Upper lobe of left lung (tissue), 6 donors: ENCODE measurements at regions not wholly inside any gene's neighbourhood (a gene's known extent, or its start where the extent isn't known, plus 50 kb on each side); places are given as distances from the start of the nearest gene placed in this dataset.

Experiments
- ATAC-seq, 2 donors: fragments of 200-7000 bp; cut with Tn5 transposase; one replicate each; pipeline ENCODE4 v1.9.1; 2022; ENCODE audit warnings: mild to moderate bottlenecking in 2 of 2, moderate library complexity in 2 of 2; ENCODE audit not compliant: low FRiP score in 2 of 2
- DNase-seq, 2 donors: peaks; one replicate each; pipeline ENCODE4 v3.0.0-alpha.2; 2019 to 2020
- H3K27ac ChIP-seq, 4 donors: fragments of 200-600 bp; sonication (generic); one replicate each; pipeline ENCODE4 v1.5.1; 2016 to 2019
- H3K27me3 ChIP-seq, 4 donors: fragments of 200-600 bp; sonication (generic); one replicate each; pipeline ENCODE4 v1.5.1; 2017 to 2019
- H3K36me3 ChIP-seq, 4 donors: fragments of 200-600 bp; sonication (generic); one replicate each; pipeline ENCODE4 v1.5.1; 2016 to 2019
- H3K4me1 ChIP-seq, 4 donors: fragments of 200-600 bp; sonication (generic); one replicate each; pipeline ENCODE4 v1.5.1; 2018 to 2019
- H3K4me3 ChIP-seq, 4 donors: fragments of 200-600 bp; sonication (generic); one replicate each; pipeline ENCODE4 v1.5.1; 2017 to 2019; ENCODE audit warnings: mild to moderate bottlenecking in 2 of 4, moderate library complexity in 1 of 4
- H3K9me3 ChIP-seq, 4 donors: fragments of 200-600 bp; sonication (generic); one replicate each; pipeline ENCODE4 v1.5.1; 2018 to 2019
- CTCF ChIP-seq, 6 experiments: fragments of 450-650 bp in 4 of 6; fragments of 200-600 bp in 2 of 6; sonication (generic) in 2 of 6; IDR thresholded peaks; one replicate each; pipeline ENCODE4 v1.5.1; 2016 to 2019; ENCODE audit warnings: antibody characterized with exemption in 6 of 6
- EP300 ChIP-seq, 4 donors: sonication (generic); formaldehyde crosslinking; IDR thresholded peaks; one replicate each; pipeline ENCODE4 v1.5.1; 2017; ENCODE audit warnings: antibody characterized with exemption in 4 of 4, control low read depth in 2 of 4
- POLR2A ChIP-seq, 4 donors: fragments of 450-650 bp; IDR thresholded peaks; one replicate each; pipeline ENCODE4 v1.5.1; 2016 to 2017; ENCODE audit warnings: antibody characterized with exemption in 4 of 4, mild to moderate bottlenecking in 2 of 4
- POLR2AphosphoS5 ChIP-seq, 2 donors: sonication (generic); formaldehyde crosslinking; IDR thresholded peaks; one replicate each; pipeline ENCODE4 v1.5.1; 2017; ENCODE audit warnings: antibody characterized with exemption in 2 of 2
- whole genome bisulfite sequencing, 2 donors: methylation state at CpG; one replicate each; pipeline ENCODE4 v1.1.5; 2017 to 2018; 5-methylcytosine and 5-hydroxymethylcytosine counted together
- donor health status: DM: no; HTN: no; CAD: no; lungs with moderate emphysema.
- donor health status: DM: no; HTN: yes; CAD: no; lungs with severe emphysema.

DNA sequence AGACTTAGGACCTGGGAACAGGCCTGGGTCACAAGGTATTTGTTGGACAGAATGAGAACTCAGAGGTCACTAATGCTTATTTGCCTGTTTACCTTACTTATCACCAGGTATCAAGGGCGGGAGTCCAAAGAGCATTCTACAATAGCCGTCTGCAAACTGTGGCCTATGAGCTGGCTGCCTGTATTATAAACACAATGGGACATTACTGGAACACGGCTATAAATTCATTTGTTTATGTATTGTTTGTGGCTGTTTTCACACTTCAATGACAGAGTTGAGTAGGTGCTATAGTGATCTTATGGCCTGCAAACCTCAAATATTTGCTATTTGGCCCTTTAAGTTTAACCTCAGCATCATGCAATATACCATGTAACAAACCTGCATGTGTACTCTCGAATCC lies 76.6 kb upstream of the ASTN2 start:
- H3K27ac ChIP-seq = no peak overlapping the region
- H3K27me3 ChIP-seq = no peaks in the 10 kb centered on the region
- peaks cover 0 to 9% (median 3%) of the 10 kb centered on the region in 4 donors for H3K4me1 ChIP-seq
- no peaks in the 10 kb centered on the region for H3K36me3 ChIP-seq
- no peak overlapping the region for H3K4me3 ChIP-seq
- TF ChIP-seq POLR2A (IDR thresholded peaks at IDR 0.05) (no peak), POLR2AphosphoS5 (IDR thresholded peaks at IDR 0.05) (no peak), EP300 (IDR thresholded peaks at IDR 0.05) (no peak), CTCF (IDR thresholded peaks at IDR 0.05) (no peak)
- H3K9me3 ChIP-seq = no peaks in the 10 kb centered on the region
- no peak for ATAC-seq
- no peak for DNase-seq
- WGBS, 2 donors = 52 to 61% methylated on average over 4 of the region's 4 CpGs

- TF ChIP-seq EP300 (IDR thresholded peaks at IDR 0.05) = no peak
- TF ChIP-seq POLR2A (IDR thresholded peaks at IDR 0.05) = no peak
- no peak for TF ChIP-seq POLR2AphosphoS5 (IDR thresholded peaks at IDR 0.05)
- TF ChIP-seq CTCF (IDR thresholded peaks at IDR 0.05) = no peak
- Histone ChIP-seq H3K27ac (no peak overlapping the region), H3K36me3 (no peaks in the 10 kb centered on the region), H3K27me3 (no peaks in the 10 kb centered on the region), H3K4me3 (no peak overlapping the region), H3K4me1 (peaks cover 0 to 9% (median 3%) of the 10 kb centered on the region in 4 donors), H3K9me3 (no peaks in the 10 kb centered on the region)
- DNase-seq (no peak), ATAC-seq (no peak)
These were observed 75.3 kb upstream of the ASTN2 start for GRCh38 chr9:117490199-117490598.

DNA sequence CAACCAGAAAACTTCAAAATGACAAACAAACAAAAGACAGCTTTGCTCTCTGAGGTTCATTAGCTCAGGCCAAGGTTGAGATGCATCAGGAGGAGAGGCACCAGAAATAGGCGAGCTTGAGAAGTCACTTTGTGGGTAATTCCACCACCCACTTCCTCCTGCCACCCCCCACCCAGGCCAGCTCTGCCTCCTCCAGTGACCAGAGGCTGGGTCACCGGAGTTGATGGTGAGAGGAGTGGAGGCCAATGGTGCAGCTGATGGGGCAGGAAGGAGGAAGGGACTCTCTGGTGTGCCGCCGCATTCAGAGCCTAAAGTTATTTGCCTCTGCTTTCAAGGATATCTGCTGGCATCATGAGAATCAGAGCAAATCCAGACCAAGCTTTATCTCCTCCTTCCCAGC lies 73.8 kb upstream of the ASTN2 start:
- Histone ChIP-seq H3K9me3 (no peaks in the 10 kb centered on the region), H3K4me3 (no peak overlapping the region), H3K27ac (no peak overlapping the region), H3K36me3 (no peaks in the 10 kb centered on the region), H3K4me1 (peaks cover 0 to 9% (median 3%) of the 10 kb centered on the region in 4 donors), H3K27me3 (no peaks in the 10 kb centered on the region)
- WGBS, 2 donors = 90 to 94% methylated on average over 2 to 4 of the region's 4 CpGs
- ATAC-seq (no peak), DNase-seq (no peak)
- TF ChIP-seq CTCF (IDR thresholded peaks at IDR 0.05) = no peak
- no peak for TF ChIP-seq POLR2AphosphoS5 (IDR thresholded peaks at IDR 0.05)

- Histone ChIP-seq H3K9me3 (no peaks in the 10 kb centered on the region), H3K27ac (peak overlapping the region in 1 of 4 donors; percentile 56), H3K27me3 (no peaks in the 10 kb centered on the region), H3K4me1 (peaks cover 0 to 9% (median 3%) of the 10 kb centered on the region in 4 donors), H3K36me3 (no peaks in the 10 kb centered on the region), H3K4me3 (peak overlapping the region in 1 of 4 donors; percentile 26)
- DNase-seq (peak; percentile 75 to 84), ATAC-seq (peak; percentile 94 to 96)
- peak; percentile 83 to 95 (median 90) for TF ChIP-seq CTCF (IDR thresholded peaks at IDR 0.05)
- no peak for TF ChIP-seq POLR2AphosphoS5 (IDR thresholded peaks at IDR 0.05)
- WGBS, 2 donors = 6 to 12% methylated on average over 11 to 15 of the region's 15 CpGs
These were observed 72.8 kb upstream of the ASTN2 start for GRCh38 chr9:117487555-117488175.

DNA sequence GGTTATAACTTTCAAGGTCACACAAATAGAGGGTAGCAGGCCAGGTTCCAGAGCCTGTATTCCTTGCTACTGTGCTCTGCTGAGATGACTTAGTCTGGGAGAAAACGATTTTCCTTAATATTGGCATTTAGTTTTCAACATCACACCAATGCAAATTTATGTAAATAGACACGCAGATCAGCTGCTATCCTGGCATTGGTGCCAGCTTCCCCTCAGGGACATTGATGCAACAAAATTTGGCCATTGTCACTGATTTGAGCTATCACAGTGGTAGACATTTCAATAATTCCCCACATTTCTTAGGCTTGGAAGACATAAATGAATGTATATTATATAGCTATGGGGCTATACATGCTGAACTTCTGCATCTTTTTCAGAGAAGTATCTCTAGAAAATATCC lies 71.6 kb upstream of the ASTN2 start:
- Histone ChIP-seq H3K27ac (no peak overlapping the region), H3K27me3 (no peaks in the 10 kb centered on the region), H3K9me3 (no peaks in the 10 kb centered on the region), H3K4me3 (no peak overlapping the region), H3K36me3 (no peaks in the 10 kb centered on the region), H3K4me1 (peaks cover 0 to 9% (median 3%) of the 10 kb centered on the region in 4 donors)
- WGBS, 2 donors = 61 to 62% methylated on average over 2 of the region's 2 CpGs
- no peak for TF ChIP-seq POLR2A (IDR thresholded peaks at IDR 0.05)
- no peak for TF ChIP-seq EP300 (IDR thresholded peaks at IDR 0.05)
- TF ChIP-seq POLR2AphosphoS5 (IDR thresholded peaks at IDR 0.05) = no peak
- no peak for TF ChIP-seq CTCF (IDR thresholded peaks at IDR 0.05)
- DNase-seq (no peak), ATAC-seq (no peak)
